Testis (tissue), 2 donors: ENCODE measurements at regions not wholly inside any gene's neighbourhood (a gene's known extent, or its start where the extent isn't known, plus 50 kb on each side); places are given as distances from the start of the nearest gene placed in this dataset.

Source experiments
- DNase-seq: peaks from one replicate; pipeline ENCODE4 v3.0.0-alpha.2; 2019
- H3K27ac ChIP-seq, 2 donors: fragments of 200-600 bp; sonication (generic); one replicate each; pipeline ENCODE4 v1.5.1; 2019
- H3K27me3 ChIP-seq: fragments of 200-600 bp; sonication (generic); one replicate; pipeline ENCODE4 v1.5.1; 2019
- H3K36me3 ChIP-seq: fragments of 200-600 bp; sonication (generic); one replicate; pipeline ENCODE4 v1.5.1; 2017; ENCODE audit warnings: low read depth; ENCODE audit errors: missing control alignments
- H3K4me1 ChIP-seq: fragments of 200-600 bp; sonication (generic); one replicate; pipeline ENCODE4 v1.5.1; 2019
- H3K4me3 ChIP-seq, 2 donors: fragments of 200-600 bp; sonication (generic); one replicate each; pipeline ENCODE4 v1.5.1; 2017 to 2019
- H3K9me3 ChIP-seq: fragments of 200-600 bp; sonication (generic); one replicate; pipeline ENCODE4 v1.5.1; 2017
- CTCF ChIP-seq, 3 experiments: fragments of 450-650 bp in 2 of 3; fragments of 200-600 bp in 1 of 3; sonication (generic) in 1 of 3; IDR thresholded peaks; one replicate each; pipeline ENCODE4 v1.5.1; 2016 to 2019; ENCODE audit warnings: antibody characterized with exemption in 3 of 3, mild to moderate bottlenecking in 2 of 3, moderate library complexity in 1 of 3
- POLR2A ChIP-seq: fragments of 450-650 bp; IDR thresholded peaks from one replicate; pipeline ENCODE4 v1.6.1; 2017; ENCODE audit warnings: antibody characterized with exemption, mild to moderate bottlenecking, moderate library complexity
- WGBS, 2 donors: methylation state at CpG; one replicate each; pipeline ENCODE4 v1.1.5; 2018; 5-methylcytosine and 5-hydroxymethylcytosine counted together
- intact Hi-C: fragments of 100-400 bp; cut with DNase I; formaldehyde crosslinking; loops from one replicate; pipeline ENCODE4 v1.15.1; 2023; ENCODE audit warnings: low total_unique reads

GRCh38 chr13:64633948-64634347 is 2596.2 kb downstream of the PCDH9 start:
- H3K9me3 ChIP-seq = no peaks in the 10 kb centered on the region
- no peak for TF ChIP-seq CTCF (IDR thresholded peaks at IDR 0.05)
- no peaks in the 10 kb centered on the region for H3K36me3 ChIP-seq
- no peaks in the 10 kb centered on the region for H3K4me1 ChIP-seq
- intact Hi-C loops = no loop called here
- no peaks in the 10 kb centered on the region for H3K27me3 ChIP-seq
- 31 to 51% methylated on average over 1 of the region's 1 CpG for WGBS, 2 donors
- no peak for DNase-seq
- no peak overlapping the region for H3K4me3 ChIP-seq
- no peak overlapping the region for H3K27ac ChIP-seq

- no peak for TF ChIP-seq POLR2A
- no peak overlapping the region for H3K4me3 ChIP-seq
- intact Hi-C loops = no loop called here
- H3K9me3 ChIP-seq = no peaks in the 10 kb centered on the region
- 25 to 47% methylated on average over 1 of the region's 1 CpG for WGBS, 2 donors
- H3K27ac ChIP-seq = no peak overlapping the region
- H3K36me3 ChIP-seq = no peaks in the 10 kb centered on the region
- no peaks in the 10 kb centered on the region for H3K27me3 ChIP-seq
- no peaks in the 10 kb centered on the region for H3K4me1 ChIP-seq
- no peak for DNase-seq
These were observed 2602.5 kb downstream of the PCDH9 start for GRCh38 chr13:64627654-64628053.

- WGBS, 2 donors = 82 to 88% methylated on average over 5 of the region's 5 CpGs
- H3K27me3 ChIP-seq = no peaks in the 10 kb centered on the region
- H3K4me1 ChIP-seq = no peaks in the 10 kb centered on the region
- no peak for TF ChIP-seq POLR2A
- no peak for TF ChIP-seq CTCF (IDR thresholded peaks at IDR 0.05)
- H3K4me3 ChIP-seq = no peak overlapping the region
- no peak overlapping the region for H3K27ac ChIP-seq
- no peaks in the 10 kb centered on the region for H3K36me3 ChIP-seq
- no peaks in the 10 kb centered on the region for H3K9me3 ChIP-seq
- intact Hi-C loops = no loop called here
- DNase-seq = no peak
These were observed 2604.0 kb downstream of the PCDH9 start for GRCh38 chr13:64626105-64626504.

GRCh38 chr13:64617231-64617630 is 2612.9 kb downstream of the PCDH9 start:
- Histone ChIP-seq H3K9me3 (no peaks in the 10 kb centered on the region), H3K4me1 (no peaks in the 10 kb centered on the region), H3K27me3 (no peaks in the 10 kb centered on the region), H3K4me3 (no peak overlapping the region), H3K27ac (no peak overlapping the region), H3K36me3 (no peaks in the 10 kb centered on the region)
- no peak for DNase-seq
- 86 to 94% methylated on average over 4 of the region's 4 CpGs for WGBS, 2 donors
- TF ChIP-seq CTCF (IDR thresholded peaks at IDR 0.05) (no peak), POLR2A (no peak)
- intact Hi-C loops = no loop called here

GRCh38 chr13:64591971-64592370 is 2638.2 kb downstream of the PCDH9 start:
- H3K4me3 ChIP-seq = no peak overlapping the region
- no peak for TF ChIP-seq CTCF (IDR thresholded peaks at IDR 0.05)
- no peak for TF ChIP-seq POLR2A
- no peak for DNase-seq
- H3K36me3 ChIP-seq = no peaks in the 10 kb centered on the region
- H3K27ac ChIP-seq = no peak overlapping the region
- intact Hi-C loops = no loop called here
- no peaks in the 10 kb centered on the region for H3K9me3 ChIP-seq
- no peaks in the 10 kb centered on the region for H3K4me1 ChIP-seq
- H3K27me3 ChIP-seq = no peaks in the 10 kb centered on the region
